Umbilical cord (tissue), 1 donor: ENCODE measurements at regions not wholly inside any gene's neighbourhood (a gene's known extent, or its start where the extent isn't known, plus 50 kb on each side); places are given as distances from the start of the nearest gene placed in this dataset.
A peak's percentile ranks its signal among the peaks of the same experiment; 100 is the strongest.

Experiments used
- DNase-seq: peaks from one replicate; pipeline ENCODE4 v3.0.0-alpha.2; 2015; ENCODE audit warnings: low spot score

- no peak for DNase-seq
Measured at GRCh38 chr15:47565949-47566348, 151.4 kb upstream of the SEMA6D start.

- no peak for DNase-seq
Measured at GRCh38 chr15:47566610-47567009, 150.7 kb upstream of the SEMA6D start.

- no peak for DNase-seq
Measured at GRCh38 chr15:47568030-47568429, 149.3 kb upstream of the SEMA6D start.

GRCh38 chr15:47570044-47570443 lies 147.3 kb upstream of the SEMA6D start:
- DNase-seq: no peak

GRCh38 chr15:47570451-47570850 lies 146.9 kb upstream of the SEMA6D start:
- no peak for DNase-seq

- DNase-seq: no peak
Measured at GRCh38 chr15:47570881-47571640, 146.2 kb upstream of the SEMA6D start.

- no peak for DNase-seq
Measured at GRCh38 chr15:47573673-47574072, 143.6 kb upstream of the SEMA6D start.

GRCh38 chr15:47577000-47577399 lies 140.3 kb upstream of the SEMA6D start:
- no peak for DNase-seq

GRCh38 chr15:47577461-47577860 lies 139.8 kb upstream of the SEMA6D start:
- peak; percentile 58 for DNase-seq

GRCh38 chr15:47582233-47582632 lies 135.1 kb upstream of the SEMA6D start:
- no peak for DNase-seq

GRCh38 chr15:47584316-47584715 lies 133.0 kb upstream of the SEMA6D start:
- no peak for DNase-seq

GRCh38 chr15:47586653-47587224 lies 130.6 kb upstream of the SEMA6D start:
- no peak for DNase-seq

- peak; percentile 91 for DNase-seq
Measured at GRCh38 chr15:47587940-47588802, 129.1 kb upstream of the SEMA6D start.

- no peak for DNase-seq
Measured at GRCh38 chr15:47588958-47589357, 128.3 kb upstream of the SEMA6D start.

GRCh38 chr15:47598996-47599395 lies 118.3 kb upstream of the SEMA6D start:
- no peak for DNase-seq

GRCh38 chr15:47599806-47600205 lies 117.5 kb upstream of the SEMA6D start:
- DNase-seq: no peak

- no peak for DNase-seq
Measured at GRCh38 chr15:47602121-47602520, 115.2 kb upstream of the SEMA6D start.

- DNase-seq: no peak
Measured at GRCh38 chr15:47603026-47603425, 114.3 kb upstream of the SEMA6D start.

GRCh38 chr15:47607695-47608094 lies 109.6 kb upstream of the SEMA6D start:
- peak; percentile 48 for DNase-seq

- no peak for DNase-seq
Measured at GRCh38 chr15:47609693-47610092, 107.6 kb upstream of the SEMA6D start.

- peak; percentile 56 for DNase-seq
Measured at GRCh38 chr15:47610736-47611135, 106.6 kb upstream of the SEMA6D start.

GRCh38 chr15:47614360-47615011 lies 102.8 kb upstream of the SEMA6D start:
- DNase-seq: no peak
